DMS114 treated with DMSO at 0.1 percent for 48 hours (cell line): ENCODE measurements at regions not wholly inside any gene's neighbourhood (a gene's known extent, or its start where the extent isn't known, plus 50 kb on each side); places are given as distances from the start of the nearest gene placed in this dataset.
"Not testable (repeated sequence)": the region's sequence is repeated elsewhere in the genome, so short reads cannot be mapped to it uniquely, and the experiment has no call there.

Experiments used
- DNase-seq: peaks from one replicate; lab custom pipeline; 2025; ENCODE audit not compliant: unreplicated experiment; lab: John Stamatoyannopoulos, UW

- not testable (repeated sequence) for DNase-seq
Observed at GRCh38 chr9:85792057-85792456, 50.3 kb upstream of the AGTPBP1 start.

GRCh38 chr9:85802978-85803695 lies 61.4 kb upstream of the AGTPBP1 start:
- not testable (repeated sequence) for DNase-seq

- not testable (repeated sequence) for DNase-seq
Observed at GRCh38 chr9:85804847-85805133, 63.0 kb upstream of the AGTPBP1 start.

GRCh38 chr9:85805134-85806005 lies 63.6 kb upstream of the AGTPBP1 start:
- not testable (repeated sequence) for DNase-seq

- DNase-seq: not testable (repeated sequence)
Observed at GRCh38 chr9:85808329-85808728, 66.6 kb upstream of the AGTPBP1 start.

- DNase-seq: not testable (repeated sequence)
Observed at GRCh38 chr9:85813388-85813787, 71.6 kb upstream of the AGTPBP1 start.

- not testable (repeated sequence) for DNase-seq
Observed at GRCh38 chr9:85814800-85815199, 73.0 kb upstream of the AGTPBP1 start.

GRCh38 chr9:85818971-85819370 lies 77.2 kb upstream of the AGTPBP1 start:
- peak; percentile 29 for DNase-seq

- not testable (repeated sequence) for DNase-seq
Observed at GRCh38 chr9:85820598-85820997, 78.8 kb upstream of the AGTPBP1 start.

- not testable (repeated sequence) for DNase-seq
Observed at GRCh38 chr9:85824949-85825348, 83.2 kb upstream of the AGTPBP1 start.

- not testable (repeated sequence) for DNase-seq
Observed at GRCh38 chr9:85834591-85834990, 92.8 kb upstream of the AGTPBP1 start.

- not testable (repeated sequence) for DNase-seq
Observed at GRCh38 chr9:85843949-85844348, 97.0 kb upstream of the NAA35 start.

- not testable (repeated sequence) for DNase-seq
Observed at GRCh38 chr9:85847782-85848181, 93.2 kb upstream of the NAA35 start.

- DNase-seq: no peak
Observed at GRCh38 chr9:85858056-85858750, 82.7 kb upstream of the NAA35 start.

GRCh38 chr9:85859765-85860164 lies 81.2 kb upstream of the NAA35 start:
- DNase-seq: no peak

GRCh38 chr9:85861882-85862281 lies 79.1 kb upstream of the NAA35 start:
- not testable (repeated sequence) for DNase-seq

GRCh38 chr9:85863875-85864274 lies 77.1 kb upstream of the NAA35 start:
- no peak for DNase-seq

- DNase-seq: no peak
Observed at GRCh38 chr9:85871008-85871407, 69.9 kb upstream of the NAA35 start.

GRCh38 chr9:85871683-85872082 lies 69.3 kb upstream of the NAA35 start:
- not testable (repeated sequence) for DNase-seq

- DNase-seq: no peak
Observed at GRCh38 chr9:85872463-85872862, 68.5 kb upstream of the NAA35 start.

GRCh38 chr9:85876628-85877027 lies 64.3 kb upstream of the NAA35 start:
- DNase-seq: no peak
